SU-DHL-6 (cell line): ENCODE measurements at regions not wholly inside any gene's neighbourhood (a gene's known extent, or its start where the extent isn't known, plus 50 kb on each side); places are given as distances from the start of the nearest gene placed in this dataset.

Experiments
- H2AFZ ChIP-seq: fragments of 200-600 bp; sonication (generic); 2 replicates; pipeline ENCODE4 v1.6.1; 2014; ENCODE audit warnings: low read depth, mild to moderate bottlenecking, moderate library complexity, mixed read lengths, antibody characterized with exemption, low read length; ENCODE audit not compliant: severe bottlenecking
- H3F3A ChIP-seq: fragments of 200-600 bp; shearing (Covaris generic); 2 replicates; pipeline ENCODE4 v1.6.0; 2016; ENCODE audit warnings: antibody characterized with exemption, mild to moderate bottlenecking; ENCODE audit not compliant: insufficient read depth
- H3K27ac ChIP-seq: fragments of 200-600 bp; sonication (generic); 2 replicates; pipeline ENCODE4 v1.5.1; 2016; ENCODE audit warnings: low read depth, mild to moderate bottlenecking, low read length, moderate library complexity, mixed read lengths
- H3K27me3 ChIP-seq: fragments of 200-600 bp; sonication (generic), shearing (Covaris generic); 2 replicates; pipeline ENCODE4 v1.6.0; 2014; ENCODE audit warnings: mild to moderate bottlenecking, low read length
- H3K36me3 ChIP-seq: fragments of 200-600 bp; sonication (generic); 2 replicates; pipeline ENCODE4 v1.6.1; 2014; ENCODE audit warnings: mild to moderate bottlenecking, low read length, mixed read lengths
- H3K4me2 ChIP-seq: fragments of 300-600, 200-600 bp; shearing (Covaris generic), sonication (generic); 2 replicates; pipeline ENCODE4 v1.6.0; 2014; ENCODE audit warnings: low read length, low read depth, mild to moderate bottlenecking; ENCODE audit not compliant: poor library complexity, severe bottlenecking
- H3K4me3 ChIP-seq: fragments of 200-600 bp; sonication (generic); 2 replicates; pipeline ENCODE4 v1.5.1; 2014; ENCODE audit warnings: antibody characterized with exemption, low read length, mild to moderate bottlenecking, mixed read lengths; ENCODE audit not compliant: insufficient read depth, poor library complexity, severe bottlenecking
- H3K79me2 ChIP-seq: fragments of 200-600 bp; sonication (generic); 2 replicates; pipeline ENCODE4 v1.6.1; 2014; ENCODE audit warnings: mild to moderate bottlenecking, low read length, moderate library complexity; ENCODE audit not compliant: insufficient read depth
- H3K9ac ChIP-seq: fragments of 200-600 bp; sonication (generic); 2 replicates; pipeline ENCODE4 v1.7.0; 2014; ENCODE audit warnings: mild to moderate bottlenecking, low read length
- H3K9me2 ChIP-seq: fragments of 200-600 bp; sonication (generic); replicated peaks from 2 replicates; pipeline ENCODE4 v1.6.1; 2014; ENCODE audit warnings: low read length; ENCODE audit not compliant: insufficient read depth
- H3K9me3 ChIP-seq: fragments of 200-600 bp; sonication (generic); 2 replicates; pipeline ENCODE4 v1.6.1; 2014; ENCODE audit warnings: low read length, mixed read lengths; ENCODE audit not compliant: insufficient read depth
- H4K20me1 ChIP-seq: fragments of 200-600 bp; sonication (generic); 2 replicates; pipeline ENCODE4 v1.6.1; 2014; ENCODE audit warnings: low read depth, mild to moderate bottlenecking, antibody characterized with exemption, low read length, moderate library complexity, mixed read lengths
- CTCF ChIP-seq: fragments of 200-600 bp; sonication (generic); IDR thresholded peaks from one replicate; pipeline ENCODE4 v1.5.1; 2017; ENCODE audit warnings: antibody characterized with exemption, mild to moderate bottlenecking, low read length, moderate library complexity; ENCODE audit not compliant: insufficient read depth, poor library complexity, severe bottlenecking
- EZH2phosphoT487 ChIP-seq: fragments of 200-600 bp; sonication (generic), shearing (Covaris generic); conservative IDR thresholded peaks from 2 replicates; pipeline ENCODE4 v1.6.1; 2018; ENCODE audit warnings: mild to moderate bottlenecking, antibody characterized with exemption, low read length, moderate library complexity, mixed read lengths

- no peaks in the 10 kb centered on the region for H3K36me3 ChIP-seq
- H3K79me2 ChIP-seq: no peaks in the 10 kb centered on the region
- TF ChIP-seq EZH2phosphoT487 (no peak), CTCF (no peak)
- H3K4me3 ChIP-seq: no peak overlapping the region
- H3K9ac ChIP-seq: no peak overlapping the region
- H3F3A ChIP-seq: no peaks in the 10 kb centered on the region
- H3K27ac ChIP-seq: no peak overlapping the region
- no peaks in the 10 kb centered on the region for H4K20me1 ChIP-seq
- 0 out of 2 replicates have a peak, but pooled peaks cover 3% of the 10 kb centered on the region for H3K9me3 ChIP-seq
- no peak overlapping the region for H3K4me2 ChIP-seq
- H3K27me3 ChIP-seq: no peaks in the 10 kb centered on the region
- no peaks in the 10 kb centered on the region for H3K9me2 ChIP-seq
- no peak overlapping the region for H2AFZ ChIP-seq
Observed at GRCh38 chr4:11878241-11878640, 449.5 kb upstream of the HS3ST1 start.

- Histone ChIP-seq H3K4me3 (no peak overlapping the region), H3F3A (no peaks in the 10 kb centered on the region), H3K9ac (no peak overlapping the region), H3K27ac (no peak overlapping the region), H4K20me1 (no peaks in the 10 kb centered on the region), H3K9me3 (0 out of 2 replicates have a peak, but pooled peaks cover 3% of the 10 kb centered on the region), H3K36me3 (no peaks in the 10 kb centered on the region), H3K27me3 (no peaks in the 10 kb centered on the region), H2AFZ (no peak overlapping the region), H3K79me2 (no peaks in the 10 kb centered on the region), H3K4me2 (no peak overlapping the region), H3K9me2 (no peaks in the 10 kb centered on the region)
- TF ChIP-seq EZH2phosphoT487 (no peak), CTCF (no peak)
Observed at GRCh38 chr4:11876104-11876503, 447.4 kb upstream of the HS3ST1 start.

GRCh38 chr4:11869191-11869870 is 440.6 kb upstream of the HS3ST1 start:
- no peak overlapping the region for H3K4me3 ChIP-seq
- H3K27me3 ChIP-seq: no peaks in the 10 kb centered on the region
- H3K9me2 ChIP-seq: no peaks in the 10 kb centered on the region
- no peak overlapping the region for H3K9ac ChIP-seq
- TF ChIP-seq EZH2phosphoT487 (no peak), CTCF (no peak)
- H2AFZ ChIP-seq: no peak overlapping the region
- no peak overlapping the region for H3K4me2 ChIP-seq
- no peaks in the 10 kb centered on the region for H3K9me3 ChIP-seq
- no peaks in the 10 kb centered on the region for H3F3A ChIP-seq
- H4K20me1 ChIP-seq: no peaks in the 10 kb centered on the region
- H3K79me2 ChIP-seq: no peaks in the 10 kb centered on the region
- H3K27ac ChIP-seq: no peak overlapping the region
- H3K36me3 ChIP-seq: no peaks in the 10 kb centered on the region
